ENCODE measurements at regions not wholly inside any gene's neighbourhood (a gene's known extent, or its start where the extent isn't known, plus 50 kb on each side); places are given as distances from the start of the nearest gene placed in this dataset.
"Not testable (repeated sequence)": the region's sequence is repeated elsewhere in the genome, so short reads cannot be mapped to it uniquely, and the experiment has no call there.

DNA sequence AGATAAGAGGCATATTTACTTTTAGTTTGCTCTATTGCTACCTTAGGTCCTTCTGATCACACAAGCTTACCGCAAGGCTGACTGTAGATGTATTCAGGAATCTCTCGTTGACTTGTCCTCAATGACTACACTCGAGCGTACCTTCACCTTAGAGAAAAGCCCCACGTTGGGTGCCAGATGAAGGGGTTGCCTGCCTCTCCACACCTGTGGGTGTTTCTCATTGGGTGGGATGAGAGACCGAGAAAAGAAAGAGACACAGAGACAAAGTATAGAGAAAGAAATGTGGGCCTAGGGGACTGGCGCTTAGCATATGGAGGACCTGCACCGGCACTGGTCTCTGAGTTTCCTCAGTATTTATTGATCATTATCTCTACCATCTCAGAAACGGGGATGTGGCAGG, 51.8 kb downstream of the ASCL4 start:
- DNase-seq (ENCODE audit: low read depth in 3 of 3) = no peak

DNA sequence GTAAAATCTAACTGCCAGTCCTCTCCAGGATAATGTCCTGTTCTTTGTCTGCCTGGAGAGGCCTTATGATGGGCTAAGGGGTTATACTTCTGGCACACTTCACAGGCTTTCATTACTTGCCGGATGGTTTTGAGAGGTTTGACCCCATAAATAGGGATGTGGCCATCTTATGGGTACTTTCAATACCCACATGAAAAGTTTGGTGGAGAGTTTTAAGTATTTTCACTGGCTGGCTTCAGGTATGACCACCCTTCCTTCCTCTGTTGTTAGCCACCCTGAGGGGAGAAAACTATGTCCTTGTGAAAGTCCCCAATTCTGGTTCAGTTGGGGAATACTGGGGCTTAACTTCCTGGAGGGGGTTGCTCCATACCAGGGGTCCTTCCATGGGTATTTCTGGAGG, 54.8 kb downstream of the ASCL4 start:
- no peak for DNase-seq (ENCODE audit: low read depth in 3 of 3)

DNA sequence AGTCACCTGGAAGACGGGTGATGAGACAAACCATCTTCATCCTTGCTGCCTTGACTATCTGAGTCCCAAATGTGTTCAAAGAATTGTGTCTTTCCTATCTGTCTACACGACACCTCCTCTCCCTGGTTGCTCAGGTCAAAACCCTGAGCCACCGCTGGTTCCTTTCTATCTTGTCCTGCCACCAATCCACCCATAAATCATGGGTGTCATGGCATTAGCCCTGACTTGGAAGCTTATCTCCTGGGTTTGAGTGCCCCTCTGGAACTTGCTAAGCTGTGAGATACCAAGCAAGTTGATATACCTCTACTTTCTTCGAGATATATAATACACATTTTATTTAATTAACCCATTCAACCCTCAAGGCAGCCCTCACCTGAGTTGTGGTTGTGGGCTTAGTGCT, 57.9 kb downstream of the ASCL4 start:
- DNase-seq (ENCODE audit: low read depth in 3 of 3) = no peak

DNA sequence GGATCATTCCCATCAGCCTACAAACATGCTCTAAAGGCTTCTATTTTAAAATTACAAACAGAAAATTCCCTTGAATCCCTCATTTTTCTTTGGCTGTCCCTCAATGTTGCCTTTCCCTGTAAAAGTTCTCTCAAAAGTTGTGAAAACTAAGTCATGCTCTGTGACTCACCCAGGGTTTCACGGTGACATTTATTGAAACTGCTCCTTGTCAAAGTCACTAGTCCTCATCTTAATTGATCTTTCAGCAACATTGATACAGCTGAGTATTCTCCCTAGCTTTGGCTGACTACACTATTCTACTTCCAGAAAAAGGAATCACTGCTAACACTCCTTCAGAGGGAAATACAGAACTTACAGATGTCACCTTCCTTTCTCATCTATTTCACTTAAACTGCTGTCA, 65.7 kb downstream of the ASCL4 start:
- no peak for DNase-seq (ENCODE audit: low read depth in 3 of 3)

DNA sequence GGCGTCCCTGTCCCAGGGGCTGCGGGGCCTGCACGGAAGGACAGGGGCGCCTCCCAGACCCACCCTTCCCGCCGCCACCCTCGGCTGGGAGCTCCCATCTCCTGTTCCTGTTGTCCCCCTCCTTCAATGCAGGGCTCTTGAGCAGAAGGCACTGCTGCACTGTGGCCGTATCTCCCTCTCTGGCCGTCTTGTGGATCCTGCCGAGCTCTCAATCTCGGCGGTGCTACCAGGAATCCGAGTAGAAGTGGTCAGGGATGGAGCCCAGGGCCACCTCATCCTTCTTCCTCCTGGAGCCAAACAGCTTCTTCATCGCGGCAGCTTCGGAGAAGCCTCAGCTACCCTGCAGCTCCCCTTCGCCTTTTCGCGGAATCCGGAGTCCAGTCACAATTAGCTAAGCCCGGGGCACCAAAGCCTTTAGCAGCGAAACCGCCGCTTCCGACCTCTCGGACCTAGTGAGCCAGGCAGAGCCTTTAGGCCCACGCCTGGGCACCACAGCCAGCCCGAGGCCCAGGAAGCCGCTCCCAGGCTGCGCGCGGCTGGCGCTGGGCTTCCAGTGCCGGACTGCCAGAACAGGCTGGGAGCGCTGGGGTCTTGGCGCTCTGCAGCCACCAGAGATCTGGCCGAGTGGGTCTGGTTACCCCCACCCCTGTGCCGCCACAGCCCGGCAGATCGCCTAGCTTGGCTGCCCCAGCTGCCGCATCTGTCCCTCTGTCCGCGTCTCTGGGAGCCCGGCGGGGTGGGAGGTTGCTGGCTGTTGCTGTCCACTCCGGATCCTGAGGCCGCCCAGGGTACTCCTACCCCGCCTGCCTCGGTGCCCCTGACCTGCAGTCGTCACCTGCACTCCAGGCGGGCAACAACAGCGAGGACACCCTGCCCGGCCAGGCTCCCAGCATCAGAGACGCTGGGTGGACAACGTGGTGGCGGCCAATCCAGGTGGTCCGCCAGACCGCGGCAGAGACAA, 69.1 kb downstream of the ASCL4 start:
- no peak for DNase-seq (ENCODE audit: low read depth in 3 of 3)

DNA sequence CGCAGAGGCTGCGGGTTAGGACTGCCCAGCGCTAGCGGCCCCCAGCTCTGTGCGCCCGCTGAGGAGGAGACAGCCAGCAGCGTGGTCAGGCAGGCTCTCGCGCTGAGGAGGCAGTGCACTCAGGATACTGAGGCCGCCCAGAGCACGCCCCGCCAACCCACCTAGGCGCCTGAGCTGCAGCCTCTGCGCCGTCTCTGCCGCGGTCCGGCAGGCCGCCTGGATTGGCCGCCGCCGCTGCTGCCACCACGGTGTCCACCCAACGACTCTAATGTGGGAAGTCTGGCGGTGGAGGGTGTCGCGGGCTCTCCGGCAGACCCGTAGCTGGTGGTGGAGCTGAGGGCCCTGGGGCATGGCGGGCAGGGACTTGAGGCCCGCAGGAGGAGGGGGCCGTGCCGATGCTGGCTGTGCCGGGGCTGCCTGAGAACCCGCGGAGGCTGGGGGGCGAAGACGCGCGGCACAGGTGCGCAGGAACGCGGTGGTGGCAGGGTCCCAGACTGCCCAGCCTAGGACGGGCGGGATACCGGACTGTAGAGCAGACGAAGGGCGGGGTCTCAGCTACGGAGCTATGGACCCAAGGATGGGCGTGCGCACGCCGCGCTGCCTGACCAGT, 69.9 kb downstream of the ASCL4 start:
- DNase-seq (ENCODE audit: low read depth in 3 of 3) = no peak

DNA sequence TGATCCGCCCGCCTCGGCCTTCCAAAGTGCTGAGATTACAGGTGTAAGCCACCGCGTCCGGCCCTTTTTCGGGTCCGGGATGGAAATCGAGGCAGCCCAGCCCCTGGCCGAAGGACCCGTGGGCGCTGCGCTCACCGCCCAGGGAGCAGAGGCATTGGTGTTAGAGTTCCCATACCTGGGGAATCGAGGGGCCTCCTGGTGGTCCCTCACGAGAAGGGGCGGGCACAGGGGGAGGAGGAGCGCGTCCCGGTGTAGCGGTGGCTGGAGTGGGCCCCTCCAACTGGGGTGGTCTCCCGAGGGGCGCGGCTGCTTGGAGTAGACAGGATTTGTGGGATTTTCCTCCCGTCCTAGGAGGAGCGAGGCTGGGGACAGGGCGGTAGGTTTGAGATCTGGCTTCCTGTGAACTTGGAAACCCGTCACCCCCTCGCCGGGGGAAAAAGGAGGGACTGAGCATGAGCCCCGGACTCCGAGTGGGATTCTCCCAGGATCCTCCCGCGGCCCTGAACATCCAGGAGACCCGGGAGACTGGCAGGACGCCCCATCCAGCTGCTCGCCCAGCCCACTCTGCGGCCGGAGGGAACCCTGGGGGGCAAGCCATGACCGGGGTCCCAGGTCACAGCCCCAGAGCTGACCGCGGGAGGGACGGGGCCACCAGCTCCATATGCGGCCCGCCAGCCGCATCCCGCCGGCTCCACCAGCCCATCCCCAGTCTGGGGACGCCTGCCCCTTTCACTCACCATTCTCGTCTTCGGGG, 70.9 kb downstream of the ASCL4 start:
- DNase-seq (ENCODE audit: low read depth in 3 of 3) = no peak

DNA sequence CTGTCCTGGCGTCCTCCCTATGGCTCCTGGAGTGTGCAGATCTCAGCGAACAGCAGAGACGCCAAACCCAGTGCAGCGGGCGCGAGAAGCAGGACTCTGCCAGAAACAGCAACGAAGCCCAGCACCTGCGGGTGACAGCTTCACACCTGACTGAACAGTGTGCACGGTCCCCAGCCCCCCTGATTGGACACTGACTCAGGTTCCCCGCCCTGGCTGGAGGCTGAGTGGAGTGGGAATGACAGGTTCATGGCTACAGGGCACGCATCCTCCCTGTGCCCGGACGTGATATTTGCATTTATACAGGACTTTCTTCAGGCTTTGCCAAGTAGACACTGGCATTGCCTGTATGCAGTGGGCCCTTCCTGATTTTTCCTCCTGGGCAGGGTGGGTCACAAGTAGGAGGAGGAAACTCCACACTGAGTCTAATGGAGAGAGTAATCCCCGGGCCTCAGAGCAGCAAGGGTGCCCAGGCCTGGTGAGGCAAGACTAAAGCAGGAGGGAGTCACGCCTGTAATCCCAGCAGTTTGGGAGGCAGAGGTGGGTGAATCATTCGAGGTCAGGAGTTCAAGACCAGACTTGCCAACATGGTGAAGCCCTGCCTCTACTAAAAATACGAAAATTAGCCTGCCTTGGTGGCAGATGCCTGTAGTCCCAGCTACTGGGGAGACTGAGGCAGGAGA, 71.6 kb downstream of the ASCL4 start:
- no peak for DNase-seq (ENCODE audit: low read depth in 3 of 3)

DNA sequence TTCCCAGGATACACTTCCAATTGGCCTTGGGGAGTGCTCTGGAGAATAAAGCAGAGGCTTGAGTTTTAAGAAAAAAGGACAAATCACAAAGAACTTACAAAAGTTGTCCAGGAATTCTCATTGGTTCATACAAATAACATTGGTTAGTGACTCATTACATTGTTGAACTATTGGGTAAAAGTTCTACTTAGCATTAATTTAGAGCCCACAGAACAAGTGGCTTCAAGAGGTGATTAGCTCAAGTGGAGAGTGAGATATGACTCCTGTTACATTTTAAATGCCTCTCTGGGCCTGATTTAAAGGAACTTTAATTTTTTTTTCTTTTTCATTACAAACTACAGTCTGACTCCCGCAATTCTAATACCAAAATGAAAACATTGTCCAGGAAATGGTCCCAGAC, 72.9 kb downstream of the ASCL4 start:
- no peak for DNase-seq (ENCODE audit: low read depth in 3 of 3)

DNA sequence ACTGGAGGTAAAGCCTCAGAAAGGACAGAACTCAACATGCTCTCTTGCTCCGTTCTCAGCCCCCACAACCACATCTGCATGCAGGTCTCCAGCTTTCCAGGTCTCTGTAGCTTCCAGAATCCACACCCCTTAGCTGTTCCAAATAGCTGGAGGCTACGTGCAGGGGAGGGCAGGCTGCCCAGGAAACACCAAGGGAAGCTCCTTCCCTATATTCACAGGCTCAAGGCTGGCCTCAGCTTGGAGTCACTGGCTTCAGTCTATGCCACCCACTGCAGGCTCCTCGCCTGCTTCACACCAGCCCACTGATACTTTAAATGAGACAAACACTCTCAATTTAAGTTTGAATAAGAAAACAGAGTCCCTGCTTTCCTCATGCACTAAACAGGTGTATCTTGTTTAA, 73.3 kb downstream of the ASCL4 start:
- no peak for DNase-seq (ENCODE audit: low read depth in 3 of 3)

DNA sequence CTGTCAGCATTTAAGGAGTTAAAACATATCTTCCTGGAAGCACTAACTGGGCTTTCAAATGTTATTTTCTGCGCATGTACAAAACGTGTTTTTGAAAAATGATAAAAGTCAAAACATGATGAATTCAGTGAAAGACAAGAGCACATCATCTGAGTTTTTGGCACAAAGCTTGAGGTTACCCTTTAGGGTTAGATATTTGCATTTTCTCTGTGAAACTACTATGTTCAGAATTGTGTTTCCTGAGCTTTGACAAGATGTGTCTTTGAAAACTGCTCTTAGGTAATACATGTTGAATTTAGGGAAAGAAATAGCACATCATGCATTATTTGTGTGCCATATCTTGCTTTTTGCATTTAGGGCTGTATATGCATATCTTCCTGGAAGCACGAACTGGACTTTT, 79.0 kb downstream of the ASCL4 start:
- DNase-seq (ENCODE audit: low read depth in 3 of 3) = no peak

DNA sequence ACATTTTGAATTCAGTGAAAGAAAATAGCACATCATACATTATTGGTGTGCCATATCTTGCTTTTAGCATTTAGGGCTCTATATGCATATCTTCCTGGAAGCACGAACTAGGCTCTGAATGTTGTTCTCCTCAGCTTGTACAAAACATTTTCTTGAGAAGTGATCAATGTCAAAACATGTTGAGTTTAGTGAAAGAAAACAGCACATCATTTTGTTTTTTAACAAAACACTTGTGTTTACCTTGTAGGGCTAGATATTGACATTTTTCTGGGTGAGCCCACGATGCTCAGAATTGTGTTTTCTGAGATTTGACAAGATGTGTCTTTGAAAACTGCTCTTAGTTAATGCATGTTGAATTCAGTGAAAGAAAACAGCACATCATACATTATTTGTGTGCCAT, 81.0 kb downstream of the ASCL4 start:
- no peak for DNase-seq (ENCODE audit: low read depth in 3 of 3)

DNA sequence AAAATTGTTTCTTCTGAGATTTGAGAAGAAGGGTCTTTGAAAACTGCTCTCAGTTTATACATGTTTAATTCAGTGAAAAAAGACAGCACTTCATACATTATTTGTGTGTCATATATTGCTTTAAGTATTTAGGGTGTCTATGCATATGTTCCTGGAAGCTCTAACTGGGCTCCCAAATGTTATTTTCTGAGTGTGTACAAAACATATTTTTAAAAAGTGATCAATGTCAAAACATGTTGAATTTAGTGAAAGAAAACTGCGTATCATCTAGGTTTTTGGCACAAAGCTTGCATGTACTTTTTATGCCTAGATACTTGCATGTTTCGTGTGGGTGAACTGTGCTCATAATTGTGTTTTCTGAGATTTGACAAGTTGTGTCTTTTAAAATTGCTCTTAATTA, 81.6 kb downstream of the ASCL4 start:
- no peak for DNase-seq (ENCODE audit: low read depth in 3 of 3)

DNA sequence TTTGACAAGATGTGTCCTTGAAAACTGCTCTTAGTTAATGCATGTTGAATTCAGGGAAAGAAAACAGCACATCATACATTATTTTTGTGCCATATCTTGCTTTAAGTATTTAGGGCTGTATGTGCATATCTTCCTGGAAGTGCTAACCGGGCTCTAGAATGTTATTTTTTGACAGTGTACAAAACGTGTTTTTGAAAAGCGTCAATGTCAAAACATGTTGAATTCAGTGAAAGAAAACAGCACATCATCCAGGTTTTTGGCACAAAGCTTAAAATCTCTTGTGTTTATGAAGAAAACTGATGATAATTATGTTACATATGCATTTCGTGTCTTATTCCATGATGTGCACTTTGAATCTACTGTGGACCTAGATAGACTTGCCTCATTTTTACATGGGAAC, 82.7 kb downstream of the ASCL4 start:
- no peak for DNase-seq (ENCODE audit: low read depth in 3 of 3)

DNA sequence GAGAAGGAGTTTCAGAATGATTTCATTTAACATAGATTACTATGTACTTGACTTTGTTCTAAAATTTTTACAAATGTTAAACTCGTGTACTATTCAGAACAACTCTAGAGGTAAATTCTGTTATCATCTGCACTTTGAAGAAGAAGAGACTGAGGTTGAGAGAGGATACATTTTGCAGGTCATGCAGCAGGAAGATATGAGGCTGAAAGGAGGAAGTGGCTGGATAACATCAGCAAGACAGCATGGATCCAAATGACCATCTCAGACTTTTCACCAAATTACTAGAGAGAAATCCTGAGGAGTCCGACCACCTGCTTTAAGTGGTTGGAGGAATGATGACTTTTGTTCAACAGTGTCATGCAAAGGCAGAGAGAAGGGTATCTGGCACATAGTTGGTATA, 84.9 kb downstream of the ASCL4 start:
- no peak for DNase-seq (ENCODE audit: low read depth in 3 of 3)

DNA sequence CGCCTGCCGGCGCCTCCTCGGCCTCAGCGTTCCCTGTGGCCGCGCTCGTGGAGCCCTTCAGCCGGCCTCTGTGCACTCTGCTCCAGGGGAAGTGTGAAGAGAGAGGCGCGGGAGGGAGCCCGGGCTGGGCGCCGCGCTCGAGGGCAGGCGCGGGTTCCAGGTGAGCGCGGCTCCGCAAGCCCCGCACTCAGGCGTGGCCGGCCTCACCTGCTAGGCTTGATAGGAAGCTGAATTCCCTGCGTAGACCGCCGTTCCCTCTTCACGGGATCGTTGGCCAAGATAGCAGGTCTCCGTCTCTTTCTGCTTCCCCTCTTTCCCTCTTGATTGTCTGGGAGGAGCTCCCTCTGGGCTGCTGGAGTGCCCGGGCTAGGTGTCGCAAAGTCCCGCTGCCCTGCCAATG, 89.7 kb downstream of the ASCL4 start:
- no peak for DNase-seq (ENCODE audit: low read depth in 3 of 3)

DNA sequence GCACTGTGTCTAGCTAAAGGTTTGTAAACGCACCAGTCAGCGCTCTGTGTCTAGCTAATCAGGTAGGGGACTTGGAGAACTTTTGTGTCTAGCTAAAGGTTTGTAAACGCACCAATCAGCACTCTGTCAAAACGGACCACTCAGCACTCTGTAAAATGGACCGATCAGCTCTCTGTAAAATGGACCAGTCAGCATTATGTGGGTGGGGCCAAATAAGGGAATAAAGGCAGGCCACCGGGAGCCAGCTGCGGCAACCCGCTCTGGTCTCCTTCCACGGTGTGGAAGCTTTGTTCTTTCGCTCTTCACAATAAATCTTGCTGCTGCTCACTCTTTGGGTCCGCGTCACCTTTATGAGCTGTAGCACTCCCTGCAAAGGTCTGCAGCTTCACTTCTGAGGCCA, 90.2 kb downstream of the ASCL4 start:
- not testable (repeated sequence) for DNase-seq (ENCODE audit: low read depth in 3 of 3)

DNA sequence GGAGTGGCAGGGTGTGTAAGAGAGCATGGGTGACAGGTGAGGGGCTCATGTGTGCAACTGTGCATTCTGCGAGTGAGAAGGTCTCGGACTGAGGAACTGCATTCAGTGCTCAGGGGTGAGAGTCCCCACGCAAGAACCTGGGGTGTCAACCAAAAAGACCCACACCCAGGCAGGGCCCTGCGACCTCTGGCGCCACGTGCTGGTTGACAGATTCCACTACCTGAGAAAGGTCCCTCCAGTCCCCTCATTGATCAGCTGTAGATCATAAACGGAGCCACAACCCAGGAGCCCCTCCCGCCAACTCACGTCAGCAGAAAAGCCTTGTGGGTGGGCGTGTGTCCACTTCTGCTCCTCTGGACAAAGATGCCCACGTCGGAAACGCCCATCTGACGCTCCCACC, 98.7 kb downstream of the ASCL4 start:
- no peak for DNase-seq (ENCODE audit: low read depth in 3 of 3)

DNA sequence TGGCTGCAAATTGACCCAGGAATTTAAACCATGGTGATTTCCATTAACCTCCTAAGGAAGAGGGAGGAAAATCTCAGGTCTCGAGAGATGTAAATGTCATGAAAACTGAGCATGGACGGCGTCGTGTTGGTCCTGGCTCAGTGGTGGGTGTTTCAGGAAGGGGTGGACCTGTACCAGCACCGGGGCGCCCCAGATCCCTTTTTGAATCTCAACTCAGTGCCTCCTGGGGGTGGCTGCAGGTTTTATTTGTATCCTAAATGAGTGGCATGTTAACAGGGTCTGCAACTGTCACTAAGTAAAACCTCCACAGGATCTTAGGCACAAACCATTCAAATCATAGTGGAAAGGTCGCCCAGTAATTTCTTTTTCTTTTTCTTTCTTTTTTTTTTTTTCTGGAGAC, 101.3 kb downstream of the ASCL4 start:
- DNase-seq (ENCODE audit: low read depth in 3 of 3) = no peak

DNA sequence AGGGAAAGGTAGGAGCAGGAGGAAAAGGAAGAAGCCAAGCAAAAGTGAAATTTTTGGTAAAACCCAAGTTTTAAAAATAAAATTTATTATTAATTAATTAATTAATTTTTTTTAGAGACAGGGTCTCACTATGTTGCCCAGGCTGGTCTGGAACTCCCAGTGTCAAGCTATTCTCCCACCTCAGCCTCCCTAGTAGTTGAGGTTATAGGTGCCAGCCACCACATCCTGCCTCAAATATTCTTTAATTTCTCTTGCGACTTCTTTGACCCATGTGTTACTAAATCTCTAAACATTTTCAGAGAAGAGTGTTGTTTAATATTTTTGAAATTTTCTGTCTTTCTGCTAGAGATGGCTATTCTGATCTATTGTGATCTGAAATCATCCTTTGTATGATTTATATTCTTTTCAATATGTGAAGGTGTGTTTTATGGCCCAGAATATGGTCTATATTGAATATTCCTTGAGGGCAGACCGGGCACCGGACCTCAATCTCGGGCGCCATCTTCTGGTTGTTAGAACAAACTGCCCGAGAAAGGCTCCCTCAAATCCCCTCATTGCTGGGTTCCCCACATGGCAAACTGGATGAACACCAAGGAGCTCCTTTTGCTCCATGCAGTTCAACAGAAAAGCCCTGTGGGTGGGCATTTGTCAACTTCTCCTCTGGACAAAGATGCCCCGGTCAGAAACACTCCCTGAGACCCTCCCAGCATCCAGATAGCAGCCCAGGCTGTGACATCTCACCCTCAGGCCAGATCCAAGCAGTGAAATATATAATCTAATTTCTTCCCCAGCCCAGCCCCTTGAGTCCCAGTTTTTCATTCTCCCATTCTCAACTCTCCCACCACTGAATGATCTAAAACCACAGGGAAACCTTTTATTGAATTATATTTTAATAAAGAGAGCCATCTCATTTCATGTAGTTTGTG, 110.5 kb downstream of the ASCL4 start:
- peak in 2 of 3 experiments; percentile 4 to 5 for DNase-seq (ENCODE audit: low read depth in 3 of 3)

DNA sequence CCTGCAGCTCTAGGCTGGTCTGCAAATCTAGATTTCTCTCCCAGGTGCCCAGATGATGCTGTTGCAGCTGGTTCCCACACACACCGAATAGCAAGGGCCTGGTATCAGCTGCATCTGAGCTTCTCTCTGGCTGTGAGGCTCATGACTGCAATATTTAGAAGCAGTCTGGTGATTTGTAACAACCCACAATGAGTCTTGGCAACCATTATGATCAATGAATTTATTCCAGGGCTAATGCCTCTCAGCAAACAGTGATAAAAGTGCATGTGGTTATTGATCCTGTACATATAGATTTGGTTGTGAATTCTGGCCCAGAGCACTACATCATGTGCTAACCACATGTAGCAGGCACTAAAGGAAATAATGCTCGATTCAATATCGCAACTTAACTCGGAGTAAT, 114.3 kb downstream of the ASCL4 start:
- DNase-seq (ENCODE audit: low read depth in 3 of 3) = no peak

All from stimulated activated CD4-positive, alpha-beta T cell treated with anti-CD3 and anti-CD28 coated beads, TNF-alpha, amount 100 ng/mL, for 4 hours (primary cell).